Epithelial cell of proximal tubule (primary cell): ENCODE measurements at regions not wholly inside any gene's neighbourhood (a gene's known extent, or its start where the extent isn't known, plus 50 kb on each side); places are given as distances from the start of the nearest gene placed in this dataset.

Source experiments
- DNase-seq: peaks from one replicate; pipeline ENCODE4 v3.0.0-alpha.2; 2011; ENCODE audit warnings: low read depth
- H3K4me3 ChIP-seq: 2 replicates; pipeline ENCODE4 v1.5.1; 2011; ENCODE audit warnings: low read depth, mild to moderate bottlenecking, low read length
- TF ChIP-seq, protein P1 (sequence below): conservative IDR thresholded peaks from 2 replicates; pipeline ENCODE4 v1.5.1; 2012; ENCODE audit warnings: low read depth, mild to moderate bottlenecking, low read length

DNA sequence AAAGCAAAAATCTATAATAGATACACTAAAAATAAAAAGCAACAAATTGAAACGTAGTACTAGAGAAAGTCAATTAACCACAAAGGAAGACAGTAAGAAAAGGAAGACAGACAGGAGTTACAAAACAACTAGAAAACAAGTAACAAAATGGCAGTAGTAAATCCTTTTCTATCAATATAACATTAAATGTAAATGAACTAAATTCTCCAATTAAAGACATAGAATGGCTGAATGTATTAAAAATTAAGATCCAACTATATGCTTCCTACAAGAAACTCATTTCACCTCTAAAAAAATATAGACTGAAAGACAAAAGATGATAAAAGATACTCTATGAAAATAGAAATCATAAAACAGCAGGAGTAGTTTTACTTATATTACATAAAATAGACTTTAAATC is 79.1 kb downstream of the CTH start:
- TF ChIP-seq, protein P1, sequence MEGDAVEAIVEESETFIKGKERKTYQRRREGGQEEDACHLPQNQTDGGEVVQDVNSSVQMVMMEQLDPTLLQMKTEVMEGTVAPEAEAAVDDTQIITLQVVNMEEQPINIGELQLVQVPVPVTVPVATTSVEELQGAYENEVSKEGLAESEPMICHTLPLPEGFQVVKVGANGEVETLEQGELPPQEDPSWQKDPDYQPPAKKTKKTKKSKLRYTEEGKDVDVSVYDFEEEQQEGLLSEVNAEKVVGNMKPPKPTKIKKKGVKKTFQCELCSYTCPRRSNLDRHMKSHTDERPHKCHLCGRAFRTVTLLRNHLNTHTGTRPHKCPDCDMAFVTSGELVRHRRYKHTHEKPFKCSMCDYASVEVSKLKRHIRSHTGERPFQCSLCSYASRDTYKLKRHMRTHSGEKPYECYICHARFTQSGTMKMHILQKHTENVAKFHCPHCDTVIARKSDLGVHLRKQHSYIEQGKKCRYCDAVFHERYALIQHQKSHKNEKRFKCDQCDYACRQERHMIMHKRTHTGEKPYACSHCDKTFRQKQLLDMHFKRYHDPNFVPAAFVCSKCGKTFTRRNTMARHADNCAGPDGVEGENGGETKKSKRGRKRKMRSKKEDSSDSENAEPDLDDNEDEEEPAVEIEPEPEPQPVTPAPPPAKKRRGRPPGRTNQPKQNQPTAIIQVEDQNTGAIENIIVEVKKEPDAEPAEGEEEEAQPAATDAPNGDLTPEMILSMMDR = no peak

DNA sequence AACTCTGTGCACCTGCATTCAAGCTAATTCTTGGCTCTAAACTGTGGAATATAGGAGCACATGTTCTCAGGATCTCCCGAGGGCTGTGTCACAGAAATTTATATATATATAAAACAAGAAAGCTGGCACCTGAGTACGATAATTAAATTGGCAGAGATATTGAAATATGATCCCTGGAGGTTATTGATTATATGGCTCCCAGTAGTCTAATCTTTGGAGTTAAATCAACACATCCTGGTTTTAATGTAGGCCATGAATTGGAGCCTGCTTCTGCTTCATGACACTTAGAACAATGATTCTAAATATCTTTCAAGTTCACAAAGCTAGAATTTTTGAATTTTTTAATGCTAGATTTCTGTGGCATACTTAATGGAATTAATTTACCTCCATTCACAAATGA is 84.3 kb downstream of the CTH start:
- no peak for DNase-seq
- TF ChIP-seq, protein P1 = no peak
- H3K4me3 ChIP-seq = no peak overlapping the region

More for the DNA sequence above, 79.1 kb downstream of the CTH start:
- no peak overlapping the region for H3K4me3 ChIP-seq
- no peak for DNase-seq

DNA sequence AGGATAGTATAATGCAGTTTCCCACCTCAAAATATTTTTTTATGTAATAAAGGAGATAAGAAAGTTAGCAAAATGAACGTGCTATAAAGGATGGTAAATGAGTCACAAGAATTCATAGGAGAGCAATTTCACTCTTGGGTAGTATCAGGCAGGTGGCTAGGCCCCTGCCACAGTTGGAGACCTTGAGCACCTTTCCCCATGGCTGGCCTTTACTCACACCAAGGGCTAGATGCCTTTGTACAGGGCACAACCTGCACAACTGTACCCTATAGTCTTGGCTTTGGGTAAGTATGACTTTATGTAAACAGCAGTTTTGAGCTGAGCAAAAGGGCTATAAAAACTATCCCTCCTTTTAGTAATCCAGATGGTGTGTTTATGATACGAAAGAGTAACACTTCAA is 85.1 kb downstream of the CTH start:
- no peak for DNase-seq
- TF ChIP-seq, protein P1 = no peak
- H3K4me3 ChIP-seq = no peak overlapping the region

DNA sequence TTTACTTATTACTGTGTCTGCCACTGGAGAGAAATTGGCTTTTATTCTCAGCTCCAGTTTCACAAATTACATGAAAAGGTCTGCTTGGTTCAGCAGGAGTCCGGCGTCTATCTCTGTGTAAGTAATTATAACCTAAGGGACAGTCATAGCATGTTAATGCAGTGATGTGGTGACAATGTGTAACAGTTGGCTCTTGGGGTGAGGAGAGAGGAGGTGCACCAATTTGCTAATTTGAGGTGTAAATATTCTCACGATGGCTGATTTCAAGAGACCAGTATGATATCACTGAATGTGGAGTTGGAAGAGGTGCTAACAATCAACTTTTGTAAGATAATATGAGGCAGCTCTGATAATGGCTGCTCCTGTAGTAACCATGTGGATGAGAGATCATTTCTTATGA is 86.1 kb downstream of the CTH start:
- H3K4me3 ChIP-seq = no peak overlapping the region
- DNase-seq = no peak
- TF ChIP-seq, protein P1 = no peak

DNA sequence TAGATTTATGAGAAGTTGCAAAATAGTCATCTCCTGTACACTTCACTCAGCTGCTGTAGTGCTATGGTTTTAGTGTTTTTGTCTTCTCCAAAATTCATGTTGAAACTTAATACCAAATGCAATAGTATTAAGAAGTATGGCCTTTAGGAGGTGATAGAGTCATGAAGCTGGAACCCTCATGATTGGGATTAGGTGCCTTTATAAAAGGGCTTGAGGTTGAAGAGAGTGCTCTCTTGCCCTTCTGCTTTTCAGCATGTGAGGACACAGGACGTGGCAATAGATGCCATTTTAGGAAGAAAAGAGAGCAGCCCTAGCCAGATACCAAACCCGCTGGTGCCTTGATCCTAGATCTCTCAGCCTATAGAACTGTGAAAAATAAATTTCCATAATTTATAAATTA is 87.6 kb downstream of the CTH start:
- no peak for DNase-seq
- H3K4me3 ChIP-seq = no peak overlapping the region
- TF ChIP-seq, protein P1 = no peak

DNA sequence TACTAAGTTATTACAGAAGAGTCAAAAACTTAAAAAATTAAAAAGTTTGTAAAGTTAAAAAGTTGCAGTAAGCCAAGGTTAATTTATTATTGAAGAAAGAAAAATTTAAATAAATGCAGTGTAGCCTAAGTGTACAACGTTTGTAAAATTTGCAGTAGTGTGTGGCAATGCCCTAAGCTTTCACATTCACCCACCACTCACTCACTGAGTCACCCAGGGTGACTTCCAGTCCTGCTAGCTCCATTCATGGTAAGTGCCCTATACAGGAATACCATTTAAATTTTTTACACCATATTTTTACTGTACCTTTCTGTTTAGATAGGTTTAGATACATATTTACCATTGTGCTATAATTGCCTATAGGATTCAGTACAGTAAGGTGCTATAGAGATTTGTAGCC is 88.6 kb downstream of the CTH start:
- no peak for DNase-seq
- no peak overlapping the region for H3K4me3 ChIP-seq
- TF ChIP-seq, protein P1 = no peak

DNA sequence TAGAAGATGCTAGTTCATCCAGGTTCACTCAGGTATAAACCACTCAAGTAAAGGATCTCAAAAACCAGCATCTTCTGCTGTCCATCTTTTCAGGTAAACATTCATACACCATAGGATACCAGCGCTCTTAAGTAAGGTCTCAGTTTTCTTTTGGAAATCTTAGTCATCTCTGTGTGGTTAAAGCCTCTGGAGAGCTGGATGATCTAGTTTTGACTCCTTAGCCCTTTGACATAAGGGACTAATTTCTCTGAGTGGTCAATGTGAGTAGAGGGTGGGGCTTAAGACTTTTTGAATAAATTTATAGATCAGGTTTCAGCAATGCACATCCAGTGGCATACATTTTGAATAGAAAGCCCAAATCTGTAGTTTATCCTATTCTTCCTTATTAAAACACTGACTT is 92.3 kb downstream of the CTH start:
- H3K4me3 ChIP-seq = no peak overlapping the region
- TF ChIP-seq, protein P1 = no peak
- DNase-seq = no peak
